Esophagus muscularis mucosa (tissue), 4 donors: ENCODE measurements at regions not wholly inside any gene's neighbourhood (a gene's known extent, or its start where the extent isn't known, plus 50 kb on each side); places are given as distances from the start of the nearest gene placed in this dataset.

Experiments
- DNase-seq: peaks from one replicate; pipeline ENCODE4 v3.0.0-alpha.2; 2017; ENCODE audit errors: extremely low spot score
- H3K27ac ChIP-seq, 4 donors: fragments of 200-600 bp; sonication (generic); replicated peaks in 1 of 4; 1 replicate in 3 of 4; 2 replicates in 1 of 4; pipeline ENCODE4 v1.5.1; 2016 to 2019; ENCODE audit warnings: mild to moderate bottlenecking in 1 of 4
- H3K27me3 ChIP-seq, 4 donors: fragments of 200-600 bp; sonication (generic); one replicate each; pipeline versions ENCODE4 v1.5.1 to v1.6.0; 2016 to 2019
- H3K36me3 ChIP-seq, 4 donors: fragments of 200-600 bp; sonication (generic); one replicate each; pipeline ENCODE4 v1.5.1; 2016 to 2019
- H3K4me1 ChIP-seq, 4 donors: fragments of 200-600 bp; sonication (generic); one replicate each; pipeline ENCODE4 v1.5.1; 2016 to 2019
- H3K4me3 ChIP-seq, 4 donors: fragments of 200-600 bp; sonication (generic); 1 replicate in 2 of 4; 2 replicates in 2 of 4; pipeline ENCODE4 v1.5.1; 2016 to 2019; ENCODE audit warnings: mild to moderate bottlenecking in 4 of 4, moderate library complexity in 1 of 4
- H3K9me3 ChIP-seq, 4 donors: fragments of 200-600 bp; sonication (generic); 1 replicate in 3 of 4; 2 replicates in 1 of 4; pipeline ENCODE4 v1.5.1; 2016 to 2019
- CTCF ChIP-seq, 3 experiments: fragments of 200-600 bp in 2 of 3; fragments of 450-650 bp in 1 of 3; sonication (generic) in 2 of 3; IDR thresholded peaks; one replicate each; pipeline ENCODE4 v1.5.1; 2017 to 2019; ENCODE audit warnings: antibody characterized with exemption in 3 of 3, mild to moderate bottlenecking in 2 of 3, moderate library complexity in 1 of 3
- EP300 ChIP-seq: sonication (generic); formaldehyde crosslinking; IDR thresholded peaks from one replicate; pipeline ENCODE4 v1.6.1; 2017; ENCODE audit warnings: antibody characterized with exemption
- POLR2A ChIP-seq: fragments of 450-650 bp; IDR thresholded peaks from one replicate; pipeline ENCODE4 v1.6.1; 2017; ENCODE audit warnings: antibody characterized with exemption, moderate library complexity, mild to moderate bottlenecking, low read depth
- POLR2AphosphoS5 ChIP-seq, 2 donors: sonication (generic); formaldehyde crosslinking; IDR thresholded peaks; one replicate each; pipeline ENCODE4 v1.6.1; 2017; ENCODE audit warnings: antibody characterized with exemption in 2 of 2
- WGBS: methylation state at CpG from one replicate; pipeline ENCODE4 v1.1.5; 2018; 5-methylcytosine and 5-hydroxymethylcytosine counted together
- intact Hi-C: fragments of 100-400 bp; cut with DNase I; formaldehyde crosslinking; loops from one replicate; pipeline ENCODE4 v1.15.1; 2023

- Histone ChIP-seq H3K9me3 (no peaks in the 10 kb centered on the region), H3K27ac (no peak overlapping the region), H3K4me1 (peaks cover 0 to 6% (median 3%) of the 10 kb centered on the region in 4 donors), H3K36me3 (no peaks in the 10 kb centered on the region), H3K4me3 (no peak overlapping the region), H3K27me3 (no peaks in the 10 kb centered on the region)
- 94% methylated on average over 3 of the region's 3 CpGs for WGBS
- DNase-seq = no peak
- intact Hi-C loops = no loop called here
- TF ChIP-seq POLR2AphosphoS5 (IDR thresholded peaks at IDR 0.05) (no peak), EP300 (no peak), CTCF (IDR thresholded peaks at IDR 0.05) (no peak), POLR2A (no peak)
Measured at GRCh38 chr1:168926236-168926635, 180.3 kb upstream of the ATP1B1 start.

GRCh38 chr1:168932539-168932938 lies 174.0 kb upstream of the ATP1B1 start:
- no peaks in the 10 kb centered on the region for H3K36me3 ChIP-seq
- DNase-seq = no peak
- intact Hi-C loops = no loop called here
- 85% methylated on average over 3 of the region's 3 CpGs for WGBS
- no peak overlapping the region for H3K4me3 ChIP-seq
- H3K27ac ChIP-seq = no peak overlapping the region
- H3K9me3 ChIP-seq = no peaks in the 10 kb centered on the region
- no peaks in the 10 kb centered on the region for H3K27me3 ChIP-seq
- TF ChIP-seq POLR2A = no peak
- no peak for TF ChIP-seq POLR2AphosphoS5 (IDR thresholded peaks at IDR 0.05)
- TF ChIP-seq CTCF (IDR thresholded peaks at IDR 0.05) = no peak
- TF ChIP-seq EP300 = no peak
- H3K4me1 ChIP-seq = no peaks in the 10 kb centered on the region

DNA sequence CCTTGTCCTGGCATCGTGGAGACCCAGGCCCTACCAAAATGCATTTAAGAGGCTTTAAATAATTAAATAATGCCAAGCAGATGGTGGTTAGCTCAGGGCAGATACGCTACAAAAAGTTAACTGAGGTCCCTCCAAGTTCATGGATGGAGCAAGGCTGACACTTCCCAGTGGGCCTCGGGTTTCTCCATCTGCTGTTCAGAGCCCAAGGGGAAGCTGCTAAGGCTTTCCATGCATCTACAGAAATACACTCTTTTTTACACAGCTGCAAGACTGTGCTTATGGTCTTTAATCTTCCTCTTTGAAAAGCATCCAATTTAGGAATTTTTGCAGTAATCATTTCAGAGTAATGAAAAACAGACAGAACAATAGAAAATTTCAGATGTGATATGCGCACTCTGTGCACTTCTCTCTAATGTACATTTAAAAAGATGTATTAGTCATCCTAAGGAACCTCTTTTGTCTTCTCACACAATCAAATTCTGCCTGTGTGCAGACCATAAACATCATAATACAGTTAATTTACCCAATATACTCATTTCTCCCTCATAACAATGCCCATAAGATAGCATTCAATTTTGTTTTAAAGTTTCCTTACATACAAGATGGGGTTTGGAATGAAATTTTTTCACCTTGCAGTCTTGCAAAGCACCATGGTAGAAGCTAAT lies 173.2 kb upstream of the ATP1B1 start:
- Histone ChIP-seq H3K27me3 (no peaks in the 10 kb centered on the region), H3K4me1 (no peaks in the 10 kb centered on the region), H3K27ac (no peak overlapping the region), H3K4me3 (no peak overlapping the region), H3K36me3 (no peaks in the 10 kb centered on the region), H3K9me3 (no peaks in the 10 kb centered on the region)
- 81% methylated on average over 4 of the region's 4 CpGs for WGBS
- no peak for TF ChIP-seq POLR2A
- no peak for TF ChIP-seq EP300
- no peak for TF ChIP-seq POLR2AphosphoS5 (IDR thresholded peaks at IDR 0.05)
- TF ChIP-seq CTCF (IDR thresholded peaks at IDR 0.05) = no peak
- intact Hi-C loops = no loop called here
- DNase-seq = no peak

- no peak overlapping the region for H3K27ac ChIP-seq
- DNase-seq = no peak
- H3K27me3 ChIP-seq = no peaks in the 10 kb centered on the region
- H3K4me1 ChIP-seq = no peaks in the 10 kb centered on the region
- H3K36me3 ChIP-seq = no peaks in the 10 kb centered on the region
- TF ChIP-seq POLR2AphosphoS5 (IDR thresholded peaks at IDR 0.05) = no peak
- TF ChIP-seq EP300 = no peak
- TF ChIP-seq CTCF (IDR thresholded peaks at IDR 0.05) = no peak
- no peak for TF ChIP-seq POLR2A
- intact Hi-C loops = no loop called here
- no peaks in the 10 kb centered on the region for H3K9me3 ChIP-seq
- 29% methylated on average over 3 of the region's 3 CpGs for WGBS
- no peak overlapping the region for H3K4me3 ChIP-seq
Measured at GRCh38 chr1:168939110-168939946, 167.2 kb upstream of the ATP1B1 start.
